Stimulated activated CD4-positive, alpha-beta T cell treated with anti-CD3 and anti-CD28 coated beads, Interleukin-15, amount 100 ng/mL, for 1 hour (primary cell): ENCODE measurements at regions not wholly inside any gene's neighbourhood (a gene's known extent, or its start where the extent isn't known, plus 50 kb on each side); places are given as distances from the start of the nearest gene placed in this dataset.
"Not testable (repeated sequence)": the region's sequence is repeated elsewhere in the genome, so short reads cannot be mapped to it uniquely, and the experiment has no call there.

Source experiments
- DNase-seq, 2 donors: peaks; one replicate each; pipeline ENCODE4 v3.0.0-alpha.2; 2020; ENCODE audit warnings: low read depth in 1 of 2, low spot score in 1 of 2

DNA sequence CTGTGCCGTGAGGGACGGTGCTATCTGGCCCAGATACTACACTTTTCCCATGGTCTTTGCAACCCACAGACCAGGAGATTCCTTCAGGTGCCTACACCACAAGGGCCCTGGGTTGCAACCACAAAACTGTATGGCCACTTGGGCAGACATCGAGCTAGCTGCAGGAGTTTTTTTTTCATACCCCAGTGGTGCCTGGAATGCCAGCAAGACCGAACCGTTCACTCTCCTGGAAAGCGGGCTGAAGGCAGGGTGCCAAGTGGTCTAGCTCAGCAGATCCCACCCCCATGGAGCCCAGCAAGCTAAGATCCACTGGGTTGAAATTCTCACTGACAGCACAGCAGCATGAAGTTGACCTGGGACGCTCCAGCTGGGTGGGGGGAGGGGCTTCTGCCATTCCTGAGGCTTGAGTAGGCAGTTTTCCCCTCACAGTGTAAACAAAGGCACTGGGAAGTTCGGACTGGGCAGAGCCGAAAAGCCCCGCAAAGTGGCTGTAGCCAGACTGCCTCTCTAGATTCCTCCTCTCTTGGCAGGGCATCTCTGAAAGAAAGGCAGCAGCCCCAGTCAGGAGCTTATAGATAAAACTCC is 638.9 kb downstream of the SLC16A7 start:
- not testable (repeated sequence) for DNase-seq

GRCh38 chr12:60235261-60235660 is 639.4 kb downstream of the SLC16A7 start:
- no peak for DNase-seq

DNA sequence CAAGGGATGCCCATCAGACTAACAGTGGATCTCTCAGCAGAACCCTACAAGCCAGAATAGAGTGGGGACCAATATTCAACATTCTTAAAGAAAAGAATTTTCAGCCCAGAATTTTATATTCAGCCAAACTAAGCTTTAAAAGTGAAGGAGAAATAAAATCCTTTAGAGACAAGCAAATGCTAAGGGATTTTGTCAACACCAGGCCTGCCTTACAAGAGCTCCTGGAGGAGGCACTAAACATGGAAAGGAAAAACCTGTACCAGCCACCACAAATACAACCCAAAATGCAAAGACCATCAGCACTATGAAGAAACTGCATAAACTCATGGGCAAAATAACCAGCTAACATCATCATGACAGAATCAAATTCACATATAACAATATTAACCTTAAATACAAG is 640.6 kb downstream of the SLC16A7 start:
- DNase-seq: not testable (repeated sequence)

- no peak for DNase-seq
Observed at GRCh38 chr12:60240891-60241290, 645.1 kb downstream of the SLC16A7 start.

GRCh38 chr12:60251091-60251490 is 655.3 kb downstream of the SLC16A7 start:
- DNase-seq: no peak

DNA sequence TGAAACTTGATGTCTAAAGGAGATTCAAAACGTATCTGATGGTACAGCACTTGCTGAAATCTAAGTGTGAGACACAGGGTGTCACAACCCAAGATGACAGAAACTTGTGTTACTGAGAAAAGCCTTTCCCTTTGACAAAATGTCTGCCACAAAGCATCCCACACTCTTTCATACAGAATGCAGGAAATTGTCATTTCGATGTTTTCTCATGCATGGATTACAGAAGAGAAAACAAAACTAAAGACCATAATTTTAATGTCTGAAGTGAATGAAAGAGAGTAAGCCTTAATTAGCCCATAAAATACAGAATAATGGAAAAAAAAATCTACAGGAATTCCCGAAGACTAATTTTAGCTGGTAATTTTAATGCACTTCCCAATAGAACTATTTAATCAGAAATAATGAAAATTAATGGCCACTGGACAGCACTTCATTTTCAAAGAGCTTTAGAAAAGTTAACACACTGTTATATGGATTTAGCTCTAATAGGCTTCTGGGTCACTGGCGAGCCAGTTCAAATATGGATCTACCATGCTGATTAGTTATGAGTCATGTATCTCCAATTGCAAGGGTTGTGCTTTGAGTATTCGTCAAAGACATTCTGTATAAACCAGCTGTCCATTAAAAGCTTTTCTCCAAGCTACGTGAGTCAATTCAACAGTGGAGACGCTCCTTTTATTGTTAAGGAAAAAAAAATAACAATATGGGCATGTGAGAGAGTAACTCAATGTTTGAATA is 656.7 kb downstream of the SLC16A7 start:
- DNase-seq: no peak

DNA sequence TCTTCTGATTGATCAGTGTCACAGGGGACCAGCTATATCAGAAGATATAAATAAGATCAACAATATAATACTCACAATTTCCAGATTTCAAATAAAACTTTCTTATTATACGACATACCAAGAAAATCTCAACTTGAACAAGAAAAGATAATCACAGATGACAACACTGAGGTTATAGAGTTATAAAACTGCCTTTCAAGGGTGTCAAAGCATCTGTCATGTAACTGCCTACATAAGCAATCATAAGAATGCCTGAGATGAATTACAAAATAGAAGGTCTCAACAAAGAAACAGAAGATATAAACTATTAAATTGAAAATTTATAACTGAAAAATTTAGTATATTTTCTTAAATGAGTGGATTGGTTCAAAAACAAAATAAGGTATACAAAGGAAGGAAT is 659.2 kb downstream of the SLC16A7 start:
- DNase-seq: no peak

- no peak for DNase-seq
Observed at GRCh38 chr12:60257063-60257462, 661.2 kb downstream of the SLC16A7 start.

GRCh38 chr12:60259225-60259624 is 663.4 kb downstream of the SLC16A7 start:
- DNase-seq: no peak

GRCh38 chr12:60262378-60262777 is 666.5 kb downstream of the SLC16A7 start:
- no peak for DNase-seq

GRCh38 chr12:60263161-60263560 is 667.3 kb downstream of the SLC16A7 start:
- no peak for DNase-seq

GRCh38 chr12:60263836-60264493 is 668.1 kb downstream of the SLC16A7 start:
- no peak for DNase-seq

DNA sequence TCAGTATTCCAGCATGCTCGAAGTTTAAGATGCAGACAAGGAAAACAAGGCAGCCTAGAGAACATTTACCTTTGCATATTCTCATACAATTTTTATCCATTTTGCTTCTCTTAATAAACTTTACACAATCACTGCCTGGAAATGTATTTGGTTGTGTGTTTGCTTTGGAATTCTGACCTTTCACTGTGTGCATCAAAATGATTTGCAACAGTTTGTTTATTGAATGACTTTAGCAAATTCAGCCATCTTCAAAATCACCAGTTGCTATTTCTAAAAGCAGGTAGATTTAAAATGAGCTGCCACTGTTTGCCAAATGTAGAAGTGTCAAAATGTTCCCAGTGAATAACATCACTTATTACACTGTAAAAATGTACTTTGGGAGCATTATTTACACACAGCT is 669.9 kb downstream of the SLC16A7 start:
- DNase-seq: no peak

DNA sequence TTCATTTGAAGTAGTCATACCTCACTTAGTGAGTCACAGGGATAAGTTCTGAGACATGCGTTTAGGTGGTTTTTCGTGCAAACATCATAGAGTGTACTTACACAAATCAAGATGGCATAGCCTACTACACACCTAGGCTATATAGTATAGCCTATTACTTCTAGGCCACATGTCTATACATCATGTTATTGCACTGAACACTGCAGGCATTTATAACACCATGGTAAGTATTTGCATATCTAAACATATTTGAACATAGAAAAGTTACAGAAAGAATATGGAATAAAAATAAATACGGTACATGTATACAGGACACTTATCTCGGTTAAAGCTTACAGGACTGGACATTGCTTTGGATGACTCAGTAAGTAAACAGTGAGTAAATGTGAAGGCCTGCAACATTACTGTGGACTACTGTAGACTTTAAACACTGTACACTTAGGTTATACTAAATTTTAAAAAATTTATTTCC is 670.6 kb downstream of the SLC16A7 start:
- DNase-seq: no peak

GRCh38 chr12:60269611-60270269 is 673.9 kb downstream of the SLC16A7 start:
- DNase-seq: no peak

GRCh38 chr12:60271816-60272215 is 676.0 kb downstream of the SLC16A7 start:
- no peak for DNase-seq

DNA sequence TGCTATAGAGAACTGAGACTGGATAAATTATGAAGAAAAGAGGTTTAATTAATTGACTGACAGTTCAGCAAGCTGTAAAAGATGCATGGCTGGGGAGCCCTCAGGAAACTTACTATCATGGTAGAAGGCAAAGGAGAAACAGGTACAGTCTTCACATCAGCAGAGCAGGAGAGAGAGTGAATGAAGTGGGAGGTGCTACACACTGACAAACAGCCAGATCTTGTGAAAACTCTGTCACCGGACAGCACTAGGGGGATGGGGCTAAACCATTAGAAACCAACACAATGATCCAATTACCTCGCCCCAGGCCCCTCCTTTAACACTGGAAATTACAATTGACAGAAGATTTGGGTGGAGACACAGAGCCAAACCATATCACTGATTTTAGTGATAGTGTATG is 682.4 kb downstream of the SLC16A7 start:
- DNase-seq: no peak

- DNase-seq: no peak
Observed at GRCh38 chr12:60279221-60279620, 683.4 kb downstream of the SLC16A7 start.

DNA sequence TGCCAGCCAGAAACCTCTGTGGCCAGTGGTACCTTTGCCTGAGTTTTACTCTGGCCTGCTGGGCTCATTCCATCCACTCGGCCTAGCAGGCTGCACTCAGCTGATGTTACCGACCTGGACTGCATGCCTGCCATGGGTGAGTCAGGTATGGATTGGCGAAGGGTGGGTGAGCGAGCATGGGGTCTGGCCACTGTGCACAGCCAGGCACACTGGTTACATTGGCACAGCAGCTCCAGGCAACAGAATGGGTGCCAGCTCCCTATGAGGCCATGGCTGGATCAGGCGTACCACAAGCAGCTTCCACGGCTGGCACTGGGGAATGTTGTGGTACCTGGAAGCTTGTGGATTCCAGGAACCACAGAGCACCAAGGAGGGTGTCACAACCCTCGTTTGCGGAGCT is 685.7 kb downstream of the SLC16A7 start:
- no peak for DNase-seq

GRCh38 chr12:60290532-60290931 is 694.7 kb downstream of the SLC16A7 start:
- DNase-seq: no peak

- no peak for DNase-seq
Observed at GRCh38 chr12:60308366-60308991, 712.6 kb downstream of the SLC16A7 start.
